Panc1 (cell line): ENCODE measurements at regions not wholly inside any gene's neighbourhood (a gene's known extent, or its start where the extent isn't known, plus 50 kb on each side); places are given as distances from the start of the nearest gene placed in this dataset.

Experiments used
- POLR2AphosphoS5 ChIP-seq: IDR thresholded peaks from 2 replicates; pipeline ENCODE4 v1.6.1; 2012; ENCODE audit warnings: mild to moderate bottlenecking, low read depth, low read length, moderate library complexity
- SIN3A ChIP-seq: IDR thresholded peaks from 2 replicates; pipeline ENCODE4 v1.6.1; 2012; ENCODE audit warnings: low read depth, mild to moderate bottlenecking, low read length, moderate library complexity, borderline replicate concordance; ENCODE audit not compliant: insufficient read depth
- TF ChIP-seq, protein P1 (sequence below): fragments of 450-650 bp; IDR thresholded peaks from 2 replicates; pipeline ENCODE4 v1.5.1; 2017; ENCODE audit warnings: mild to moderate bottlenecking
- TF ChIP-seq, protein P2 (sequence below), 2 experiments: IDR thresholded peaks; 2 replicates each; pipeline ENCODE4 v1.6.1; 2011 to 2012; ENCODE audit warnings: low read depth in 2 of 2, control low read depth in 1 of 2, low read length in 1 of 2, mild to moderate bottlenecking in 1 of 2, moderate library complexity in 1 of 2; ENCODE audit not compliant: insufficient read depth in 1 of 2

- TF ChIP-seq, protein P1, sequence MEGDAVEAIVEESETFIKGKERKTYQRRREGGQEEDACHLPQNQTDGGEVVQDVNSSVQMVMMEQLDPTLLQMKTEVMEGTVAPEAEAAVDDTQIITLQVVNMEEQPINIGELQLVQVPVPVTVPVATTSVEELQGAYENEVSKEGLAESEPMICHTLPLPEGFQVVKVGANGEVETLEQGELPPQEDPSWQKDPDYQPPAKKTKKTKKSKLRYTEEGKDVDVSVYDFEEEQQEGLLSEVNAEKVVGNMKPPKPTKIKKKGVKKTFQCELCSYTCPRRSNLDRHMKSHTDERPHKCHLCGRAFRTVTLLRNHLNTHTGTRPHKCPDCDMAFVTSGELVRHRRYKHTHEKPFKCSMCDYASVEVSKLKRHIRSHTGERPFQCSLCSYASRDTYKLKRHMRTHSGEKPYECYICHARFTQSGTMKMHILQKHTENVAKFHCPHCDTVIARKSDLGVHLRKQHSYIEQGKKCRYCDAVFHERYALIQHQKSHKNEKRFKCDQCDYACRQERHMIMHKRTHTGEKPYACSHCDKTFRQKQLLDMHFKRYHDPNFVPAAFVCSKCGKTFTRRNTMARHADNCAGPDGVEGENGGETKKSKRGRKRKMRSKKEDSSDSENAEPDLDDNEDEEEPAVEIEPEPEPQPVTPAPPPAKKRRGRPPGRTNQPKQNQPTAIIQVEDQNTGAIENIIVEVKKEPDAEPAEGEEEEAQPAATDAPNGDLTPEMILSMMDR, result no peak
- TF ChIP-seq SIN3A (no peak), POLR2AphosphoS5 (no peak)
- TF ChIP-seq, protein P2, sequence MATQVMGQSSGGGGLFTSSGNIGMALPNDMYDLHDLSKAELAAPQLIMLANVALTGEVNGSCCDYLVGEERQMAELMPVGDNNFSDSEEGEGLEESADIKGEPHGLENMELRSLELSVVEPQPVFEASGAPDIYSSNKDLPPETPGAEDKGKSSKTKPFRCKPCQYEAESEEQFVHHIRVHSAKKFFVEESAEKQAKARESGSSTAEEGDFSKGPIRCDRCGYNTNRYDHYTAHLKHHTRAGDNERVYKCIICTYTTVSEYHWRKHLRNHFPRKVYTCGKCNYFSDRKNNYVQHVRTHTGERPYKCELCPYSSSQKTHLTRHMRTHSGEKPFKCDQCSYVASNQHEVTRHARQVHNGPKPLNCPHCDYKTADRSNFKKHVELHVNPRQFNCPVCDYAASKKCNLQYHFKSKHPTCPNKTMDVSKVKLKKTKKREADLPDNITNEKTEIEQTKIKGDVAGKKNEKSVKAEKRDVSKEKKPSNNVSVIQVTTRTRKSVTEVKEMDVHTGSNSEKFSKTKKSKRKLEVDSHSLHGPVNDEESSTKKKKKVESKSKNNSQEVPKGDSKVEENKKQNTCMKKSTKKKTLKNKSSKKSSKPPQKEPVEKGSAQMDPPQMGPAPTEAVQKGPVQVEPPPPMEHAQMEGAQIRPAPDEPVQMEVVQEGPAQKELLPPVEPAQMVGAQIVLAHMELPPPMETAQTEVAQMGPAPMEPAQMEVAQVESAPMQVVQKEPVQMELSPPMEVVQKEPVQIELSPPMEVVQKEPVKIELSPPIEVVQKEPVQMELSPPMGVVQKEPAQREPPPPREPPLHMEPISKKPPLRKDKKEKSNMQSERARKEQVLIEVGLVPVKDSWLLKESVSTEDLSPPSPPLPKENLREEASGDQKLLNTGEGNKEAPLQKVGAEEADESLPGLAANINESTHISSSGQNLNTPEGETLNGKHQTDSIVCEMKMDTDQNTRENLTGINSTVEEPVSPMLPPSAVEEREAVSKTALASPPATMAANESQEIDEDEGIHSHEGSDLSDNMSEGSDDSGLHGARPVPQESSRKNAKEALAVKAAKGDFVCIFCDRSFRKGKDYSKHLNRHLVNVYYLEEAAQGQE (IDR thresholded peaks at IDR 0.05; ENCODE audit: insufficient read depth in 1 of 2, low read depth in 2 of 2, low read length in 1 of 2), result no peak
Observed at GRCh38 chrX:866441-866990, 235.9 kb downstream of the SHOX start.
